HG03354 (cell line): ENCODE measurements at regions not wholly inside any gene's neighbourhood (a gene's known extent, or its start where the extent isn't known, plus 50 kb on each side); places are given as distances from the start of the nearest gene placed in this dataset.

Experiments
- ATAC-seq: cut with Tn5 transposase; IDR thresholded peaks from one replicate; pipeline ENCODE4 v1.9.1; 2021; ENCODE audit warnings: mild to moderate bottlenecking; ENCODE audit not compliant: unreplicated experiment, poor library complexity, severe bottlenecking

DNA sequence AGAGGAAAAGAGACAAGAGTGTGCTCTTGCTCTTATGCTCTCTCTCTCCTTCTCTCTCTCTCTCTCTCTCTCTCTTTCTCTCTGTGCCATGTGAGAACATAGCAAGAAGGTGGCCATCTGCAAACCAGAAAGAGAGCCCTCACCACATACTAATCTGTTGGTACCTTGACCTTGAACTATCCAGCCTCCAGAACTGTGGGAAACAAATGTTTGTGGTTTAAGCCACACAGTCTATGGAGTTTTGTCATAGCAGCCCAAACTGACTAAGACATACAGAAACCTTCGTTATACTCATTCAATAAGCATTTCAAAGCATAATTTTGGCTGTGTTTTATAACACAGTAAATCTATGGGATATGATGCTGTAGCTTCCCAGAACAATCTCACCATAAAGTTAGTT lies 56.4 kb upstream of the PLPP4 start:
- ATAC-seq: no peak

DNA sequence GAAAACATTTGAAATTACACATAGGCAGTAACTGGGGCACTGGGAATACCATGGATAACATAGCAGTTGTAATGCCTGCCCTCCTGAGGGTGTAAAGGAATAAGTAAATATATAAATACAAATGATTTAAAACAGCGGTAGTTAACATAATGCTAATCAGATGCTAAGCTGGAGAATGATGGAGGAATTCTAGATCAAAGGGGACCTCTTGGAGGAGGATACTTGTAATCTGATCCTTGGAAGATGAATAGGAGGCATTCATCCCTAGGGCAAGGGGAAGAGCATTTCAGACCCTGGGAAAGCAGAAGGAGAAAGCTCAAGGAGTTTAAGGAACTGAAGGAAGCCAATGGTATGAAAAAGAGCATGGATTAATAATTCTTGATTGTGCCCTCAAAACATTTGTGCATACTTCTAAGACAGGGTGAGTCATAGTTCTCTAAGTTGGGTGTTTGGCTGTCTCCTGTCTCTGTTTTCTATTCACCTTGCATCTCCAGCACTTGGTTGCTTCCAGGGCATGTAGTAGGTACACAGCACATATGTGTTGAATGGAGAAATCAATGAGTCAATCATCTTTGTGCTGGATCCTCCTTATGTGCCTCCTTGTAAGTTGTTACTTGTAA lies 54.8 kb upstream of the PLPP4 start:
- no peak for ATAC-seq

DNA sequence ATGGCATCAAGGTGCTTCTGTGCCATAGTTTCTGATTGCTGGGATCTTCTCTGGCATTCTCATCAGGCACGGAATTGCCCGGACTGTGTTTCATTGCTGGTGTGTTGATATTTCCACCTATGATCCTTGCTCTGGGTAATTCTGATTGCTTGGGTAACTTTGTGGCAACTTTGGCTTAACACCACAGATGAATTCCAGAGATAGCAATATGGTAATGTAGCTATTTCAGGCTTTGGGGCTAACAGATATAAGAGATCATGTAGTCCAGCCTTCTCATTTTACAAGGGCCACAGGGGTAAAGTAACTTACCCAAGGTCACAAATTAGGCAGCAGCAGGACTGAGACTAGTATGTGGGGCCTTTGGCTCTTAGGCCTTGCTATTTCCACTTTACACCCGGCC lies 53.9 kb upstream of the PLPP4 start:
- no peak for ATAC-seq

- no peak for ATAC-seq
Observed at GRCh38 chr10:120406376-120406775, 50.7 kb upstream of the PLPP4 start.
